Ovary (tissue), 7 donors: ENCODE measurements at regions not wholly inside any gene's neighbourhood (a gene's known extent, or its start where the extent isn't known, plus 50 kb on each side); places are given as distances from the start of the nearest gene placed in this dataset.

Source experiments
- DNase-seq, 5 donors: peaks; one replicate each; pipeline ENCODE4 v3.0.0-alpha.2; 2019 to 2020
- H3K27ac ChIP-seq, 2 donors: fragments of 200-600 bp; one replicate each; pipeline versions ENCODE4 v1.5.1 to v1.8.0; 2019 to 2022
- H3K27me3 ChIP-seq: fragments of 200-600 bp; one replicate; pipeline ENCODE4 v1.8.0; 2022
- H3K36me3 ChIP-seq: fragments of 200-600 bp; sonication (generic); one replicate; pipeline ENCODE4 v1.5.1; 2019
- H3K4me1 ChIP-seq: one replicate; pipeline ENCODE4 v1.8.1; 2013; ENCODE audit warnings: mild to moderate bottlenecking, moderate library complexity; ENCODE audit not compliant: insufficient read depth
- H3K4me3 ChIP-seq: fragments of 200-600 bp; sonication (generic); one replicate; pipeline ENCODE4 v1.5.1; 2017
- H3K9me3 ChIP-seq, 2 donors: fragments of 200-600 bp in 1 of 2; sonication (generic) in 1 of 2; one replicate each; pipeline versions ENCODE4 v1.5.1 to v1.8.1; 2013 to 2019; ENCODE audit warnings: mild to moderate bottlenecking in 1 of 2, moderate library complexity in 1 of 2
- CTCF ChIP-seq, 3 donors: fragments of 450-650 bp in 2 of 3; fragments of 200-600 bp in 1 of 3; IDR thresholded peaks; one replicate each; pipeline versions ENCODE4 v1.5.1 to v1.8.0; 2016 to 2022; ENCODE audit warnings: antibody characterized with exemption in 3 of 3, mild to moderate bottlenecking in 1 of 3
- EP300 ChIP-seq: sonication (generic); formaldehyde crosslinking; IDR thresholded peaks from one replicate; pipeline ENCODE4 v1.6.1; 2017; ENCODE audit warnings: antibody characterized with exemption
- POLR2A ChIP-seq: fragments of 450-650 bp; IDR thresholded peaks from one replicate; pipeline ENCODE4 v1.6.1; 2017; ENCODE audit warnings: antibody characterized with exemption, mild to moderate bottlenecking, moderate library complexity
- whole genome bisulfite sequencing, 3 donors: extraction: QIAGEN DNeasy Blood & Tissue Kit in 1 of 3; methylation state at CpG; one replicate each; pipeline versions ENCODE4 v1.1.5 to v1.1.7; 2013 to 2017; 5-methylcytosine and 5-hydroxymethylcytosine counted together
- intact Hi-C, 4 donors: fragments of 100-400 bp; cut with DNase I; formaldehyde crosslinking; loops; one replicate each; pipeline versions ENCODE4 v1.11.0 to v1.15.1; 2022 to 2023
- donor health status: DM: no; HTN: no; CAD: no; lungs with moderate emphysema.
- donor health status: DM: no; HTN: no; CAD: no.
- donor health status: Bipolar disorder and iron deficiency.
- donor health status: DM: no; HTN: no; CAD: no.
- donor health status: DM: yes; HTN: yes; CAD: no.

- Histone ChIP-seq H3K4me1 (no peaks in the 10 kb centered on the region), H3K9me3 (no peaks in the 10 kb centered on the region), H3K27me3 (no peaks in the 10 kb centered on the region), H3K27ac (no peak overlapping the region), H3K4me3 (no peak overlapping the region), H3K36me3 (no peaks in the 10 kb centered on the region)
- DNase-seq: peak in 3 of 5 donors; percentile 20 to 27 (median 21)
- TF ChIP-seq CTCF (IDR thresholded peaks at IDR 0.05): peak in 1 of 3 donors; percentile 47
- no peak for TF ChIP-seq EP300
- TF ChIP-seq POLR2A: no peak
- intact Hi-C loops: loop anchor here in 1 of 4 donors (10.0 kb wide), 1 partner anchor 60 kb away; no protein-coding TSS in a partner anchor
- WGBS, 3 donors: 27 to 32% (median 27%) methylated on average over 1 of the region's 1 CpG
These were observed 54.8 kb upstream of the CCDC178 start for GRCh38 chr18:33495278-33495677.
